SW480 (cell line): ENCODE measurements at regions not wholly inside any gene's neighbourhood (a gene's known extent, or its start where the extent isn't known, plus 50 kb on each side); places are given as distances from the start of the nearest gene placed in this dataset.

Source experiments
- DNase-seq: peaks from one replicate; pipeline ENCODE4 v3.0.0-alpha.2; 2016; ENCODE audit warnings: low spot score

- no peak for DNase-seq
Observed at GRCh38 chr7:115883629-115884028, 146.9 kb downstream of the TFEC start.

GRCh38 chr7:115881476-115881875, 149.1 kb downstream of the TFEC start:
- no peak for DNase-seq

- DNase-seq = no peak
Observed at GRCh38 chr7:115879171-115879570, 151.4 kb downstream of the TFEC start.

- DNase-seq = no peak
Observed at GRCh38 chr7:115869801-115870200, 160.8 kb downstream of the TFEC start.

DNA sequence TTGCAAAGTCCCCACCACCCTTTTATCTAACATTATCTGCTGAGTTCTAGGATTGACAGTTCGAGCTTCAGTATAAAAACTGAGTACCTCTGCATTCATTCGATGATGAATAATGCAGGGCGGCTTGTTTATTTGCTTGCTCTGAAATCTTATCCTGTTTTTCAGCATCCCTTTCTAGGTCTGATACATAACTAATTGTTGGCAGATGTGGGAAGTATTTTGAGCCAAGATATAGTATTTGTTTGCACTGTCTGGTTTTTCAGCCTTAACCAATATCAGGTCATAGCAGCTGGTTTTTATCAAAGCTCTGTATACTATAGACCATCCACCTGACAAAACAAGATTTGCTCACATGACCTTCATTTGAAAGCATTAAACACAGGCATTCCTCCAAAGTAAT, 161.4 kb downstream of the TFEC start:
- no peak for DNase-seq

GRCh38 chr7:115868369-115868768, 162.2 kb downstream of the TFEC start:
- no peak for DNase-seq

DNA sequence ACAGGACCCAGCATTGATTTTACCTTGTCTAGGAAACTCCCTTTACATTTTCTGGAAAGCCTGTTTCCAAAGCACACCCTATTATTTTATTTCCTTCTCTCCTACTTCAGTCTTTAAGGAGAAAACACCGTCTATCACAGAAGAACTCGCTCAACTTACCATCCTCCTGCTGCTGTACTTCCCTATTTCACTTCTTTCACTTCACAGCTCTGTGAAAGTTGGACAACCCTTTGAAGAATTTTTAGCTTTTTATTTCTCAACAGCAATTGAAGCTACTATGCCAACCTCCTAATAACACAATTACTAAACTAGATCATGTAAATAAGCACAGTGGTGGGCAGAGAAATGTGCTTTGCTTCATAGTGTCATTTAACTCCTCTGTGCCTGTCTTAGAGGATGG, 166.5 kb downstream of the TFEC start:
- no peak for DNase-seq

- DNase-seq = peak; percentile 39
Observed at GRCh38 chr7:115851291-115851690, 179.3 kb downstream of the TFEC start.

DNA sequence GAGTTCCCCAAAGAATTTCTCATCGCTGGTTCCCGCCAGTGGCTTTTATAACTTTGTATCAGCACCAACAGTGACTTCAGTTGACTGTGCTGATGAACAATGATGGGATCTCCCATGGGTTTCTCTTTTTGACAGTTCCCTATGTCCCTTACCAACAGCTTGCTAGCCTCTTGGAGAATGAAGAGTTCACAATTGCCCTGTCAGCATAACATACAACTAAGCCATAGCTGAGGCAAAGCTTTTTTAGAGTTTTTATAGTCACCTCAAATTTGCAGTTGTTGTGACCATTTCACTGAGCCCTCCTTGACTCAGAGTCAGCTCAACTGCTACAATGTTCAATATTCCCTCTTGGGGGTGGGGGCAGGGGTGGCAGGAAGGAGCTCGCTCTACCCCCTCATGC, 179.8 kb downstream of the TFEC start:
- DNase-seq = no peak

GRCh38 chr7:115844857-115845256, 185.7 kb downstream of the TFEC start:
- DNase-seq = no peak

DNA sequence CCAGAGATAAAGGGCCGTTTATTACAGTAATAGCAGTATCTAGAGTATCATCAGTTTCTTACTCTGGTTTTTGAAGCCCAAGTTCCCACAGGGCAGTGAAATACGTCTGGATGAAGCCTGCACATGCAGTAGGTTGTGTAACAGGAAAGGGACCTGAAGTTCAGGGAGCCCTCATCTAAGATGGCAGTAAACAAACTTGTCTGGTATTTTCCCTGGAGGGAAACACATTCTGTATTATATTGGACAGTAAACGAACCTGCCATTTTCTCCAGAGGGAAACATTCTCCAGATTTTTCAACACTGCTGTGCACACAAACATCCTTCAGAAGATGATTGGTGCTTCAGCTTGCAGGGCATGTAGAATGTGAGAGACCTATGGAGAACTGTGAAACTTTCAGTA, 189.9 kb downstream of the TFEC start:
- no peak for DNase-seq

- DNase-seq = no peak
Observed at GRCh38 chr7:115838829-115839228, 191.7 kb downstream of the TFEC start.

- no peak for DNase-seq
Observed at GRCh38 chr7:115831371-115831770, 199.2 kb downstream of the TFEC start.

DNA sequence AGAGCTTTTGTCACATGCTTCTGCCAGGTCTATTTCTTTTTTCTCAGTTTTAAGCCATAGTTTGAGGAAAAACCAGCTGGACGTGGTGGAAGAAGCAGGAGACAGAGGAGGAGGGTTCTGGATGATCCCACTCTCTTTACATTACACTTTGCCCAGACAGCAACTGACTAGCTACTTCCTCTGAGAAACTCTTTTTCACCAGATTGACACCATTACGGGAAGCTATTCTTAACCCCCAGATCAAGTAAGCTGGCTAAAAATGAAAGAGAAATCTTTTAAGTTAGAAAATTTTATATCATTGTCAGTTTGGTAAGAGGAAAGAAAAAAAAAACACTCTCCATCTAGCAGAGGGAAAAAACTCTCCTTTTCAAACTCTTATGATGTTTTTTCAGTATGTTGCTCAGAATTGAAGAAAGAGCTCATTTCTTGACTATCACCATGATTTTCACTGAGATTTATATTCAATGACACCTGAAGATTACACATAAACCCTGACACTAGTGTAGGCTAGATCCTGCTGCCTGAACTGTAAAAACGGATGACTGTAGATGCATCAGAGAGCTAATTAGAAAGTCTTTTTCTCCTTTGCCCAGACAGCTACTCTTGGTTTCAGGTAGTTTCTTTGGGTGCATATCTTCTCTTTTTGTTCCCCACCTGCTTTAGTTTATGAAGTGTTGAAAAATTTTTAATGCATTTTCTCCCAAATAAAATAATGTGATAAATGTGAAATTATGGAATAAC, 203.1 kb downstream of the TFEC start:
- DNase-seq = no peak

DNA sequence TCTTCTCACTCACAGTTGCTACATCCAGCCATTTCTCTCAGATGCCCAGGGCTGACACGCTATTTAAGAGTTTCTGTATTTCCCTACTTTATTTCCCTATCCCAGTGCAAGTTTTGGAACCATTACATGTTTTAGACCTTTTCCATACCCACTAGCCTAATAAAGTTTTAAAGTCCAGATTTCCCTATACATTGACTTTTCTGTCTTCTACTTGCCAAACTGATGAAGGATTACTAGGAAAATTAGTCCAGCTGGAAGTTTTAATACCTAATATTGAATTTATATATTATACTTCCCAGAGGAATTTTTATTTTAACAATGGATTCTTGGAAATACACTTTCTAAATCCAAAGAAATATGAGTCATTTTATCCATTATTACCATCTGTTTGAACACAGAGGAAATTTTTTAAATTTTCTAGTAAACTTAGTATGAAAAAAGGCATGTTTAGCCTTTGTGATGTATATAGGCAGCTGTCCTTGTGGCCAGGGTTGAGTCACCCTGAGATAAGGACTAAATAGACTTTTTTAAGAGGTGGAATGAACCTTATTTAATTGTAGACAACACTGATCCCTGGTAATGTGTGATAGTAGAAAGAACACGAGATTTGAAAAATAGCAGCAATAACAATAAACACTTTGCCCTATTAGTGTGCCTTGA, 205.0 kb downstream of the TFEC start:
- no peak for DNase-seq

DNA sequence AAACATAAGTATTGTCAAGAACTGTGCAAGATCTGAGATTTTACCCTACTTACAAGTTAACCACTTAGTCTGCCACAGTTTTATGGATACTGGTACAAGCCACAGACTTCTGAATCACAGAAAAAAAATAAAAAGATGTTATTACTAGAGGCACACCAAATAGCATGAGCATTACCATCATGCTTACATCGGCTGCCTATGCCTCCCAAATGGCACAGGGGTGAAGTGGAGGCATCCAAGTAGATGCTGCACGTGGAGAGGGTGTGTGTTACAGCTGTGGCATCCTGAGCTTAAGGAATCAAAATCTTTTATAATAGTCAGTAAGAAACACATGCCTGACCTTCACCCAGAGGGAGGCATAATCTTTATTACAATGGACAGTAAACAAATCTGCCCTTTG, 207.8 kb downstream of the TFEC start:
- no peak for DNase-seq

GRCh38 chr7:115822380-115822779, 208.2 kb downstream of the TFEC start:
- DNase-seq = peak; percentile 3

DNA sequence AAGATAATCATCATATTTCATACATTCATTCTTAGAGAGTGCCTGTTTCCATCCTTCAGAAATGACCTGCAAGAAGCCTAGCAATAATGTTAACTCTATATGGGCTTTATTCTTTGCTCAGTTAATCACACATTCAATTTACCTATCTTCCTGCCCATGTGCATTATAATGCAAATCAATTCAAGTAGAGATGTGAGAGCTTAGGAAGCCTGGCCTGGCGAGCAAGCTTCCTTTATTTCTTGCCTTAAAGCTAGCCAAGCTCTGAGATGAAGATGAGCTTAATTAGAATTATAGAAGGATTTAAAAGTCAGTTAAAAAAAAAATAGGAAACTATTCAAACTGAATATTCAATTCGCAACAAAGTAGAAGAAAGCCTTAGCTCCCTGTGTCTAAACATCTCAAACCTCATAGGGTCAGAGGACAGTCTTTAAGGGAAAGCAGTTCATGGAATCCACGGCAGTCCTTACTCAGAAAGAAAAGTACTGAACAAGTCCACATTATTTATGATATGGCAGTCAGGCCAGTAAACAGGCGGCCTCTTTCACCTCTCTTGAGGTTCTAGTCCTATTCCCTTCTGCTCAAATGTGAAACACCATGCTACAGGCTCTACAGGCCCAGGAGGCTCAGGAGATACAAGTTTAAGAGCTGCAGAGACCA, 214.1 kb downstream of the TFEC start:
- DNase-seq = no peak

- DNase-seq = no peak
Observed at GRCh38 chr7:115812794-115813193, 217.8 kb downstream of the TFEC start.

GRCh38 chr7:115805458-115805857, 225.1 kb downstream of the TFEC start:
- DNase-seq = no peak

DNA sequence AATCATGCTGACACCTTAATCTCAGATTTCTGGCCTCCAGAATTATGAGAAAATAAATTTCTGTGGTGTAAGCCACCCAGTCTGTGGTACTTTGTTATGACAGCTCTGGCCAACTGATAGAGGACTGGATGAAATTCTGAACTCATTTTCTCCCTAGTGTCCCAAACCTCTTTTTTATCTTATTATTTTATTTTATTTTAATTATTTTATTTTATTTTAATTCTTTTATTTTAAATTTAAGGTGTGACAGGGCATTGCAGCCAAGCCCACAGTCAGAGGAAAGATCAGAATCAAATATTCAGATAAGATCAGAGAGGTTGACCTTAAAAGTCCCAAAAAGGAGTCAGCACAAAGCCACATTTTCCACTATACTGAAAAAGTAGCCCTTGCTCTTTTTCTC, 228.1 kb downstream of the TFEC start:
- DNase-seq = no peak

GRCh38 chr7:115799430-115799829, 231.1 kb downstream of the TFEC start:
- no peak for DNase-seq

DNA sequence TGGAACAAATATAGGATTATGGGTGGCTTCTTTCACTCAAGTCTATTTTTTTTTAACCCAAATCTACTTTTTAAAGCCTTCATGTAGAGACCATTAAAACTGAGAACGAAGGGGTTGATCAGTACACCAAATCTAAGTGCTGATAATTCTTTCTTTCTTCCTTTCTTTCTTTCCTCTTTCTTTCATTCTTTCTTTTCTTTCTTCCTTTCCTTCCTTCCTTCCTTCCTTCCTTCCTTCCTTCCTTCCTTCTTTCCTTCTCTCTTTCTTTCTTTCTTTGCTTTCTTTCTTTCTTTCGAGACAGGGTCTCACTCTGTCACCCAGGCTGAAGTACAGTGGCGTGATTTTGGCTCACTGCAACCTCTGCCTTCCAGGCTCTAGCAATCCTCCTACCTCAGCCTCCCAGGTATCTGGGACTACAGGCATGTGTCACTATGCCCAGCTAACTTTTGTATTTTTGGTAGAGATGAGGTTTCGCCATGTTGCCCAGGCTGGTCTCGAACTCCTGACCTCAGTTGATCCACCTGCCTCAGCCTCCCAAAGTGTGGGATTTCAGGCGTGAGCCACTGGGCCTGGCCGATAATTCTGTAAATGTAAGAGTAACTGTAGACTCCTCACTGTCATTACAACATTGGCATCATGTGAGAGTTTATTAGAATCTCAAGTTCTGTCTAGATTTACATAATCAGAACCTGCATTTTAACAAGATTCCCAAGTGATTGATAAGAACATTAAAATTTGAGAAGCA, 236.4 kb downstream of the TFEC start:
- no peak for DNase-seq
